Smooth muscle cell (in vitro differentiated cells): ENCODE measurements at regions not wholly inside any gene's neighbourhood (a gene's known extent, or its start where the extent isn't known, plus 50 kb on each side); places are given as distances from the start of the nearest gene placed in this dataset.
"Not testable (repeated sequence)": the region's sequence is repeated elsewhere in the genome, so short reads cannot be mapped to it uniquely, and the experiment has no call there.

Experiments used
- DNase-seq: peaks from one replicate; lab custom pipeline; 2025; ENCODE audit not compliant: unreplicated experiment; lab: John Stamatoyannopoulos, UW
- H2AFZ ChIP-seq: fragments of 200-600 bp; sonication (generic); 2 replicates; pipeline ENCODE4 v1.6.0; 2016; ENCODE audit warnings: antibody characterized with exemption, low read depth, mild to moderate bottlenecking
- H3F3A ChIP-seq: fragments of 200-600 bp; sonication (generic); 2 replicates; pipeline ENCODE4 v1.6.0; 2017; ENCODE audit warnings: antibody characterized with exemption, low read depth
- H3K27ac ChIP-seq: fragments of 200-600 bp; sonication (generic); 2 replicates; pipeline ENCODE4 v1.5.1; 2016; ENCODE audit warnings: low read depth, mild to moderate bottlenecking
- H3K27me3 ChIP-seq: fragments of 200-600 bp; sonication (generic); 2 replicates; pipeline ENCODE4 v1.6.1; 2016; ENCODE audit warnings: low read depth, mild to moderate bottlenecking
- H3K36me3 ChIP-seq: fragments of 200-600 bp; sonication (generic); 2 replicates; pipeline ENCODE4 v1.5.1; 2016; ENCODE audit warnings: low read depth
- H3K4me1 ChIP-seq: fragments of 200-600 bp; sonication (generic); 2 replicates; pipeline ENCODE4 v1.5.1; 2016; ENCODE audit warnings: low read depth
- H3K4me2 ChIP-seq: fragments of 200-600 bp; sonication (generic); 2 replicates; pipeline ENCODE4 v1.6.0; 2016; ENCODE audit warnings: mild to moderate bottlenecking
- H3K4me3 ChIP-seq: fragments of 200-600 bp; sonication (generic); 2 replicates; pipeline ENCODE4 v1.5.1; 2016; ENCODE audit warnings: mild to moderate bottlenecking
- H3K79me2 ChIP-seq: fragments of 200-600 bp; sonication (generic); 2 replicates; pipeline ENCODE4 v1.6.0; 2016; ENCODE audit warnings: low read depth, mild to moderate bottlenecking
- H3K9ac ChIP-seq: fragments of 200-600 bp; sonication (generic); 2 replicates; pipeline ENCODE4 v1.6.0; 2016; ENCODE audit warnings: low read depth
- H3K9me3 ChIP-seq: fragments of 200-600 bp; sonication (generic); replicated peaks from 2 replicates; pipeline ENCODE4 v1.5.1; 2016; ENCODE audit warnings: low read depth
- H4K20me1 ChIP-seq: fragments of 200-600 bp; sonication (generic); 2 replicates; pipeline ENCODE4 v1.6.0; 2016; ENCODE audit warnings: low read depth
- WGBS: methylation state at CpG from one replicate; pipeline ENCODE4 v1.1.7; 2016; ENCODE audit warnings: low lambda C conversion rate; 5-methylcytosine and 5-hydroxymethylcytosine counted together
- TF ChIP-seq, protein P1 (sequence below): fragments of 200-600 bp; sonication (generic); IDR thresholded peaks from 2 replicates; pipeline ENCODE4 v1.5.1; 2017; ENCODE audit warnings: borderline replicate concordance, mild to moderate bottlenecking, antibody characterized with exemption; ENCODE audit not compliant: insufficient read depth, poor library complexity, severe bottlenecking

DNA sequence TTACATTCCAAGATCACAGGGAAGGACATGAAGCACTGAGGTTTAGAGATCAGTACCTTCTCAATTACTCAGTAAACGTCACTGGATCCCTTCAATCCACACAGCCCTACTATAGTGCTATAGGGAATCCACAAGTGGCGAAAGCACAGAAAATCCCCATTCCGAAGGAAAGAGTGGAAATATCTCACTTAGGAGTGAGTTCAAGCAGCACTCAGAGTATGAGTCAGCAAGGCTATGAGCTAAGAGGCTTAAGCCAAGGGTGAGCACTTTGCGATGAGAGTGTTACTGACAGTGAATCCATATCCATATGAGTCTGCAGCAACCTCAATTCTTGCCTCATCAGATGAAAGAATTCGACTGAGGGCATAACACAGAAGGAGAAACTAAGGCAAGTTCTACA is 165.1 kb downstream of the VSIG4 start:
- Histone ChIP-seq H3K27me3 (no peaks in the 10 kb centered on the region), H3F3A (no peaks in the 10 kb centered on the region), H3K4me1 (no peaks in the 10 kb centered on the region), H3K4me2 (no peak overlapping the region), H3K36me3 (no peaks in the 10 kb centered on the region), H3K4me3 (no peak overlapping the region), H3K9me3 (no peaks in the 10 kb centered on the region), H2AFZ (no peak overlapping the region), H4K20me1 (no peaks in the 10 kb centered on the region), H3K27ac (no peak overlapping the region), H3K79me2 (no peaks in the 10 kb centered on the region), H3K9ac (no peak overlapping the region)
- no peak for DNase-seq
- 49% methylated on average over 5 of the region's 5 CpGs for WGBS
- TF ChIP-seq, protein P1, sequence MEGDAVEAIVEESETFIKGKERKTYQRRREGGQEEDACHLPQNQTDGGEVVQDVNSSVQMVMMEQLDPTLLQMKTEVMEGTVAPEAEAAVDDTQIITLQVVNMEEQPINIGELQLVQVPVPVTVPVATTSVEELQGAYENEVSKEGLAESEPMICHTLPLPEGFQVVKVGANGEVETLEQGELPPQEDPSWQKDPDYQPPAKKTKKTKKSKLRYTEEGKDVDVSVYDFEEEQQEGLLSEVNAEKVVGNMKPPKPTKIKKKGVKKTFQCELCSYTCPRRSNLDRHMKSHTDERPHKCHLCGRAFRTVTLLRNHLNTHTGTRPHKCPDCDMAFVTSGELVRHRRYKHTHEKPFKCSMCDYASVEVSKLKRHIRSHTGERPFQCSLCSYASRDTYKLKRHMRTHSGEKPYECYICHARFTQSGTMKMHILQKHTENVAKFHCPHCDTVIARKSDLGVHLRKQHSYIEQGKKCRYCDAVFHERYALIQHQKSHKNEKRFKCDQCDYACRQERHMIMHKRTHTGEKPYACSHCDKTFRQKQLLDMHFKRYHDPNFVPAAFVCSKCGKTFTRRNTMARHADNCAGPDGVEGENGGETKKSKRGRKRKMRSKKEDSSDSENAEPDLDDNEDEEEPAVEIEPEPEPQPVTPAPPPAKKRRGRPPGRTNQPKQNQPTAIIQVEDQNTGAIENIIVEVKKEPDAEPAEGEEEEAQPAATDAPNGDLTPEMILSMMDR: no peak

DNA sequence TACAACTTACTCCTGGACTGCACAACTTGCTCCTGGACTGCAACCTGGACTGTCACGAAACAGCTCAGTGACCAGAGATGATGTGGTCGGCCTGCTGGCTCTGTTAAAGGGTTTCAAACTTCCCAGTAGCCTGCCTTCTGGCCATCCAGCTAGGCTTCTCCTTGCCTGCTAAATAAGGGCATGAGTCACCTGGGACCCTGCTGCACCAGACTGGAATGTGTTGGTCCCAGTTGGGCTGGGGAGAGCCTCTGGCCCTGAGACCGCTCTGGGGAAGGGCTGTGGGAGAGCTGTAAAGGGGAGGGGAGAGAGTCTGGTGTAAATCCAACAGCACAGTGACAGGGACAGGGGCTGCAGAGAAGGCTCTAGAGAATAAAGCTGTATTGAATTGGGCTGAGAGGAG is 165.8 kb downstream of the VSIG4 start:
- Histone ChIP-seq H3K27me3 (no peaks in the 10 kb centered on the region), H2AFZ (no peak overlapping the region), H3K4me3 (no peak overlapping the region), H3K9me3 (no peaks in the 10 kb centered on the region), H3K4me2 (no peak overlapping the region), H4K20me1 (no peaks in the 10 kb centered on the region), H3K4me1 (no peaks in the 10 kb centered on the region), H3K27ac (no peak overlapping the region), H3K36me3 (no peaks in the 10 kb centered on the region), H3K9ac (no peak overlapping the region), H3K79me2 (no peaks in the 10 kb centered on the region), H3F3A (no peaks in the 10 kb centered on the region)
- no peak for DNase-seq
- TF ChIP-seq, protein P1: no peak
- 52% methylated on average over 3 of the region's 3 CpGs for WGBS

GRCh38 chrX:65873385-65873784 is 166.5 kb downstream of the VSIG4 start:
- no peak overlapping the region for H3K27ac ChIP-seq
- no peaks in the 10 kb centered on the region for H3K79me2 ChIP-seq
- no peaks in the 10 kb centered on the region for H3F3A ChIP-seq
- 80% methylated on average over 9 of the region's 9 CpGs for WGBS
- no peak overlapping the region for H3K4me3 ChIP-seq
- H3K9me3 ChIP-seq: no peaks in the 10 kb centered on the region
- no peaks in the 10 kb centered on the region for H4K20me1 ChIP-seq
- H2AFZ ChIP-seq: no peak overlapping the region
- DNase-seq: no peak
- TF ChIP-seq, protein P1: no peak
- no peaks in the 10 kb centered on the region for H3K36me3 ChIP-seq
- H3K9ac ChIP-seq: no peak overlapping the region
- no peak overlapping the region for H3K4me2 ChIP-seq
- no peaks in the 10 kb centered on the region for H3K4me1 ChIP-seq
- no peaks in the 10 kb centered on the region for H3K27me3 ChIP-seq

DNA sequence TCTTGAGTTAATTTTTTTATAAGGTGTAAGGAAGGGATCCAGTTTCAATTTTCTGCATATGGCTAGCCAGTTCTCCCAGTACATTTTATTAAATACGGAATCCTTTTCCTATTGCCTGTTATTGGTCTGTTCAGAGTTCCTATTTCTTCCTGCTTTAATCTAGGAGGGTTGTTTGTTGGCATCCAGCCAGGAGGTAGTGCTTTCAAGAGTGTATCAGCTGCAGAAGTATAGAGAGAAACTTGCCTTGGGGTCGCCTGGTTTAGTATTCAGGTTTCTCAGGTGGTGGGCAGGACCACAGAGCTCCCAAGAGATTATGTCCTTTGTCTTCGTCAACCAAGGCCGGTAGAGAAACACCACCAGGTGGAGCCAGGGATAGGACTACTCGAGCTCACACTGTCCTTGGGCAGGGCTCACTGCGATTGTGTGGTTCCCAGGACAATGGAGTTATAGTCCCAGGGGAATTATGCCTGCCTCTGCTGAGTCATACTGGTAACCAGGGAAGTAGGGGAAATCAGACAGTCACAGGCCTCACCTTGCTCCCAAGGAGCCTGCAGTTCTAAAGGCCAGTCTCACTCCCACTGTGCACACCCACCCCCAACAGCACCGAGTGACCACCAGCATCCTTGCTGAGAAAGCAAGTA is 168.1 kb downstream of the VSIG4 start:
- no peaks in the 10 kb centered on the region for H3K79me2 ChIP-seq
- no peak overlapping the region for H3K9ac ChIP-seq
- H3K9me3 ChIP-seq: no peaks in the 10 kb centered on the region
- H3K4me2 ChIP-seq: no peak overlapping the region
- H3F3A ChIP-seq: no peaks in the 10 kb centered on the region
- H3K4me3 ChIP-seq: no peak overlapping the region
- 68% methylated on average over 7 of the region's 7 CpGs for WGBS
- no peak overlapping the region for H3K27ac ChIP-seq
- no peak for DNase-seq
- no peak overlapping the region for H2AFZ ChIP-seq
- H4K20me1 ChIP-seq: no peaks in the 10 kb centered on the region
- no peaks in the 10 kb centered on the region for H3K36me3 ChIP-seq
- TF ChIP-seq, protein P1: no peak
- H3K4me1 ChIP-seq: no peaks in the 10 kb centered on the region
- no peaks in the 10 kb centered on the region for H3K27me3 ChIP-seq

DNA sequence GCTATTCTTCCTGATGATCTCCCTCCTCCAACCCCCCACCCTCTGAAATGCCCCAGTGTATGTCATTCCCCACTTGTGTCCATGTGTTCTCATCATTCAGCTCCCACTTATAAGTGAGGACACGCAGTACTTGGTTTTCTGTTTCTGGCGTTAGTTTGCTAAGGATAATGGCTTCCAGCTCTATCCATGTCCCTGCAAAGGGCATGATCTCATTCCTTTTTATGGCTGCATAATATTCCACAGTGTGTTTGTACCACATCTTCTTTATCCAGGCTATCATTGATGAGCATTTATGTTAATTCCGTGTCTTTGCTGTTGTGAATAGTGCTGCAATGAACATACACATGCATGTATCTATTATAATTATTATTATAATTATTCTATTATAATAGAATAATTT is 169.3 kb downstream of the VSIG4 start:
- not testable (repeated sequence) for H3K4me3 ChIP-seq, H3K27me3 ChIP-seq, H3K4me1 ChIP-seq, H3K36me3 ChIP-seq, H4K20me1 ChIP-seq, H3K4me2 ChIP-seq, DNase-seq, H3F3A ChIP-seq, H3K9ac ChIP-seq, H3K9me3 ChIP-seq, H3K79me2 ChIP-seq, H2AFZ ChIP-seq, H3K27ac ChIP-seq
- WGBS: 84% methylated on average over 3 of the region's 3 CpGs
